Lower leg skin (tissue), 4 donors: ENCODE measurements at regions not wholly inside any gene's neighbourhood (a gene's known extent, or its start where the extent isn't known, plus 50 kb on each side); places are given as distances from the start of the nearest gene placed in this dataset.

Source experiments
- DNase-seq, 2 donors: peaks; one replicate each; pipeline ENCODE4 v3.0.0-alpha.2; 2019; ENCODE audit warnings: low spot score in 2 of 2
- H3K4me3 ChIP-seq: fragments of 200-600 bp; sonication (generic); 2 replicates; pipeline ENCODE4 v1.5.1; 2017; ENCODE audit warnings: mild to moderate bottlenecking, low read depth; ENCODE audit not compliant: poor library complexity, severe bottlenecking
- POLR2A ChIP-seq, 2 donors: fragments of 450-650 bp; IDR thresholded peaks; one replicate each; pipeline ENCODE4 v1.6.1; 2016 to 2017; ENCODE audit warnings: antibody characterized with exemption in 2 of 2, mild to moderate bottlenecking in 1 of 2, moderate library complexity in 1 of 2
- WGBS, 2 donors: methylation state at CpG; one replicate each; pipeline ENCODE4 v1.1.5; 2018; 5-methylcytosine and 5-hydroxymethylcytosine counted together
- intact Hi-C: fragments of 100-400 bp; cut with DNase I; formaldehyde crosslinking; loops from one replicate; pipeline ENCODE4 v1.15.0; 2023; ENCODE audit warnings: low total_unique reads
- TF ChIP-seq, protein P1 (sequence below), 3 donors: fragments of 450-650 bp; IDR thresholded peaks; one replicate each; pipeline ENCODE4 v1.5.1; 2016; ENCODE audit warnings: antibody characterized with exemption in 3 of 3, mild to moderate bottlenecking in 3 of 3, moderate library complexity in 2 of 3

DNA sequence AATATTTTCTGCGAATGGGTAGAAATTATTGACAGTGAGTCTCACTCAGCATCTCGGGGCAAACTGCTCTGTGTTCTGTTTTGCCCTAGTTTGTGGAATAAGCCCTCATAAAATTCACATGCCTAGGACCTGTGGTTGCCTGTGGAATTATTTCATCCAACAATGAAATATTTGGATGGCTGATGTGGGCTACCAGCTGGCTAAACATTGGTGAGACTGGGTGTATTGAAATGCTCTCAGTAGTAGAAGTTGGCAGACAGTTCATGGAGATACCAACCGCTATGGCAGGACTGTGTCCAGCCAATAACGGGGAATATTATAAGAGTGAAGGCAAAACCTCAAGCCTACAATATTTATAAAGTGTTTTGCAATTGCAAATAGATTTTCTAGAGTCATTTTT lies 344.1 kb upstream of the RPS23 start:
- intact Hi-C loops, result no loop called here
- no peak for TF ChIP-seq POLR2A (IDR thresholded peaks at IDR 0.05)
- TF ChIP-seq, protein P1, sequence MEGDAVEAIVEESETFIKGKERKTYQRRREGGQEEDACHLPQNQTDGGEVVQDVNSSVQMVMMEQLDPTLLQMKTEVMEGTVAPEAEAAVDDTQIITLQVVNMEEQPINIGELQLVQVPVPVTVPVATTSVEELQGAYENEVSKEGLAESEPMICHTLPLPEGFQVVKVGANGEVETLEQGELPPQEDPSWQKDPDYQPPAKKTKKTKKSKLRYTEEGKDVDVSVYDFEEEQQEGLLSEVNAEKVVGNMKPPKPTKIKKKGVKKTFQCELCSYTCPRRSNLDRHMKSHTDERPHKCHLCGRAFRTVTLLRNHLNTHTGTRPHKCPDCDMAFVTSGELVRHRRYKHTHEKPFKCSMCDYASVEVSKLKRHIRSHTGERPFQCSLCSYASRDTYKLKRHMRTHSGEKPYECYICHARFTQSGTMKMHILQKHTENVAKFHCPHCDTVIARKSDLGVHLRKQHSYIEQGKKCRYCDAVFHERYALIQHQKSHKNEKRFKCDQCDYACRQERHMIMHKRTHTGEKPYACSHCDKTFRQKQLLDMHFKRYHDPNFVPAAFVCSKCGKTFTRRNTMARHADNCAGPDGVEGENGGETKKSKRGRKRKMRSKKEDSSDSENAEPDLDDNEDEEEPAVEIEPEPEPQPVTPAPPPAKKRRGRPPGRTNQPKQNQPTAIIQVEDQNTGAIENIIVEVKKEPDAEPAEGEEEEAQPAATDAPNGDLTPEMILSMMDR (IDR thresholded peaks at IDR 0.05), result no peak
- no peak for DNase-seq
- no peak overlapping the region for H3K4me3 ChIP-seq
- 84 to 90% methylated on average over 4 of the region's 4 CpGs for WGBS, 2 donors

DNA sequence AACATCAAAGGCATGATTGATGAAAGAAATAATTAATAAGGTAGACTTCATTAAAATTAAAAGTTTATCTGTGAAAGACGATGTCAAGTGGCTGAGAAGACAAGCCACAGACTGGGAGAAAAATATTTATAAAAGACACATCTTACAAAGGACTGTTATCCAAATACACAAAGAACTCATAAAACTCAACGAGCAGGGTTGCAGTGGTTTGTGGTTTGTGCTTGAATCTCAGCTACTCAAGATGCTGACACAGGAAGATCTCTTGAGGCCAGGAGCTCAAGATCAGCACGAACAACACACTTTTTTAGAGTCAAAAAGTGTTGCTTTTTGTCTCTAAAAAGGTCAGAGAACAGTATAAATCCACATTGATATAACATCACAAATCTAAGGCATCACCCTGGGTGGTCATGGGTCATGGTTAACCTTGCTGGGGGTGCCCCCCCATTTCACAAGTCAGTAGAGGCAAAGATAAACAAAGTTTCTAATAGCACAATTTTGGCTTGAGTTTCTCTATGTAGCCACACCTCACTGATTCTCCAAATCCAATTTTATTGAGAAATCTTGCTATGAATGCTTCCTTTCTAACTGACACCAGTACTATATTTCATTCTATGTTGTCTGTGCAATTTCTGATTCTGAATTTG lies 342.9 kb upstream of the RPS23 start:
- DNase-seq, result no peak
- intact Hi-C loops, result no loop called here
- 49 to 54% methylated on average over 3 of the region's 3 CpGs for WGBS, 2 donors
- H3K4me3 ChIP-seq, result no peak overlapping the region
- TF ChIP-seq, protein P1 (IDR thresholded peaks at IDR 0.05), result no peak
- TF ChIP-seq POLR2A (IDR thresholded peaks at IDR 0.05), result no peak

DNA sequence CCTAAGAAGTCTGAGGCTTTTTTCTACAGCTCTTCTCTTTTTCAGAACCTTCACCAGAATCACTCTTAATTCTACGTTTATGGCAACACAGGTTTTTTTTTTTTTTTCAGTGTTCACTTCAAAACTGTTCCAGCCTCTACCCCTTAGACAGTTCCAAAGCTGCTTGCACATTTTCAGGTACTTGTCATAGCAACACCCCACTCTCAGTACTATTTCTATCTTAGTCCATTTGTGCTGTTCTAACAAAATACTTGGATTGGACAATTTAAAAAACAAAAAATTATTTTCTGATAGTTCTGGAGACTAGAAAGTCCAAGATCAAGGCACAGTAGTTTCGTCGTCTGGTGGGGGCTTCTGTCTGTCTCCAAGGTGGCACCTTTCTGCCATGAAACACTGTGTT lies 340.9 kb upstream of the RPS23 start:
- intact Hi-C loops, result no loop called here
- no peak for DNase-seq
- H3K4me3 ChIP-seq, result no peak overlapping the region
- 84 to 88% methylated on average over 3 of the region's 3 CpGs for WGBS, 2 donors
- TF ChIP-seq, protein P1 (IDR thresholded peaks at IDR 0.05), result no peak
- no peak for TF ChIP-seq POLR2A (IDR thresholded peaks at IDR 0.05)

DNA sequence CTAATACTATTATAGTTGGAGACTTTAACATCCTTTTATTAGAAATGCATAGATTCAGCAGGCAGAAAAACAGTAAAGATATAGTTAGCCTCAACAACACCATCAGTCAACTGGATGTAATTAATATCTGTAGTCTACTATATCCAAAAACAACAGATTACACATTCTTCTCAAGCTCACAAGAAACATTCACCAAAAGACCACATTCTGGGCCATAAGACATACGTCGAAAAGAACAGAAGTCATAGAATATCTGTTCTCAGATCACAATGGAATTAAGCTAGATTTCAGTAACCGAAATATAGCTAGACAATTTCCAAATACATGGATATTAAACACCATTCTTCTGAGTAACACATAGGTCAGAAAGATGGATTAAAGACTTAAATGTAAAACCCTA lies 336.6 kb upstream of the RPS23 start:
- no peak for TF ChIP-seq POLR2A (IDR thresholded peaks at IDR 0.05)
- TF ChIP-seq, protein P1 (IDR thresholded peaks at IDR 0.05), result no peak
- DNase-seq, result no peak
- no peak overlapping the region for H3K4me3 ChIP-seq
- WGBS, 2 donors, result 80 to 89% methylated on average over 3 of the region's 3 CpGs
- intact Hi-C loops, result no loop called here

DNA sequence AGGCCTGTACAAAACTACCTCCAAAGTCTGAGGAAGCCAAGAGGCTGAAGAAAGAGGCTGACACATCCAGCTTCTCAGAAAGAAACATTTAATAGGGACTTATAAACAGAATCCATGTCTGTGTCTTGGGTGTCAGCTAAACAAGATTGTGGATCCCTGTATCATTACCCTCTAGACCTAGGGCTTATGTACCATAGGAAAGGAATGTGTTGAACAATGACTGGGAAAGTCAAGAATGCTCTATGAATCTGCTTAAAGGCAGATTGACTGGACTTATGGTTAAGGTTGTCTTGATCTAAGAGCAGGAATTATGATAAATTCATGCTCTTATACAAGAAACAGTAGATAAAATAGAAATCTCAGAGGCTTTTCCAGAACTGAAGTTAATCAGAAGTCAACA lies 335.7 kb upstream of the RPS23 start:
- TF ChIP-seq POLR2A (IDR thresholded peaks at IDR 0.05), result no peak
- TF ChIP-seq, protein P1 (IDR thresholded peaks at IDR 0.05), result no peak
- intact Hi-C loops, result no loop called here

DNA sequence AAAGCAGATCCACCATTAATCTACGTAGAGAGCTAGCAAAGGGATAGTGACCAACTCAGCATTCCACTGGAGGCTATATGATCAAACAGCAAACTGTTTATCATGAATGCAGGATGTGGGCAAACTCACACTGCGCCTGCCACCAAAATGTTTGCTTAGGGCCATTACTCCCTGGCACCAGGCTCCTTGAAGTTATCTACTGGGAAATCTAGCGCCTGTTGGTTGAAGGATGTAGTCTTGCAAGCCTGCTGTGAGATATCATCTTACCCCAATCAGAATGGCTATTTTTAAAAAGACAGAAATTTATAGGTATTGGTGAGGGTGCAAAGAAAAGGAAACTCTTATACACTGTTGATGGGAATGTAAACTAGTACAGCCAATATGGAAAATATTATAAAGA lies 332.5 kb upstream of the RPS23 start:
- TF ChIP-seq, protein P1 (IDR thresholded peaks at IDR 0.05), result no peak
- TF ChIP-seq POLR2A (IDR thresholded peaks at IDR 0.05), result no peak
- 87 to 96% methylated on average over 3 of the region's 3 CpGs for WGBS, 2 donors
- no peak overlapping the region for H3K4me3 ChIP-seq
- DNase-seq, result no peak
- intact Hi-C loops, result no loop called here

More for the DNA sequence above, 335.7 kb upstream of the RPS23 start:
- no peak for DNase-seq
- no peak overlapping the region for H3K4me3 ChIP-seq
